Trophoblast cell (in vitro differentiated cells and primary cell): ENCODE measurements at regions not wholly inside any gene's neighbourhood (a gene's known extent, or its start where the extent isn't known, plus 50 kb on each side); places are given as distances from the start of the nearest gene placed in this dataset.

Experiments used
- DNase-seq, 2 donors: peaks; one replicate each; pipeline ENCODE4 v3.0.0-alpha.2; 2016
- H2AFZ ChIP-seq: 2 replicates; pipeline ENCODE4 v1.6.1; 2013; ENCODE audit warnings: low read length, moderate library complexity, mild to moderate bottlenecking; ENCODE audit not compliant: insufficient read depth, poor library complexity
- H2AK5ac ChIP-seq: 2 replicates; pipeline ENCODE4 v1.6.1; 2013; ENCODE audit warnings: mild to moderate bottlenecking, low read length
- H2BK120ac ChIP-seq: 2 replicates; pipeline ENCODE4 v1.6.1; 2013; ENCODE audit warnings: low read length, mild to moderate bottlenecking, moderate library complexity; ENCODE audit not compliant: insufficient read depth, poor library complexity
- H2BK12ac ChIP-seq: 2 replicates; pipeline ENCODE4 v1.6.1; 2013; ENCODE audit warnings: mild to moderate bottlenecking, low read length, moderate library complexity
- H2BK5ac ChIP-seq: 2 replicates; pipeline ENCODE4 v1.6.1; 2013; ENCODE audit warnings: low read length, low read depth, moderate library complexity, mild to moderate bottlenecking; ENCODE audit not compliant: poor library complexity
- H3K14ac ChIP-seq: 2 replicates; pipeline ENCODE4 v1.6.1; 2013; ENCODE audit warnings: mild to moderate bottlenecking, low read length
- H3K18ac ChIP-seq: 2 replicates; pipeline ENCODE4 v1.6.1; 2013; ENCODE audit warnings: mild to moderate bottlenecking, low read length
- H3K23ac ChIP-seq: 2 replicates; pipeline ENCODE4 v1.6.1; 2013; ENCODE audit warnings: low read length
- H3K27ac ChIP-seq: 2 replicates; pipeline ENCODE4 v1.5.1; 2013; ENCODE audit warnings: low read depth, mild to moderate bottlenecking, inconsistent platforms, low read length, moderate library complexity
- H3K27me3 ChIP-seq: 2 replicates; pipeline ENCODE4 v1.6.1; 2013; ENCODE audit warnings: inconsistent platforms, mild to moderate bottlenecking, low read length, moderate library complexity; ENCODE audit not compliant: insufficient read depth
- H3K36me3 ChIP-seq, 2 experiments: 1 replicate in 1 of 2; 2 replicates in 1 of 2; pipeline ENCODE4 v1.6.1; 2013; ENCODE audit warnings: low read length in 2 of 2, mild to moderate bottlenecking in 2 of 2, moderate library complexity in 1 of 2; ENCODE audit not compliant: insufficient read depth in 2 of 2, control insufficient read depth in 1 of 2
- H3K4ac ChIP-seq: 2 replicates; pipeline ENCODE4 v1.6.1; 2013; ENCODE audit warnings: low read depth, mild to moderate bottlenecking, low read length, moderate library complexity
- H3K4me1 ChIP-seq, 2 experiments: 1 replicate in 1 of 2; 2 replicates in 1 of 2; pipeline ENCODE4 v1.6.1; 2013; ENCODE audit warnings: low read length in 2 of 2, mild to moderate bottlenecking in 2 of 2, moderate library complexity in 1 of 2; ENCODE audit not compliant: insufficient read depth in 2 of 2, control insufficient read depth in 1 of 2
- H3K4me2 ChIP-seq: 2 replicates; pipeline ENCODE4 v1.6.1; 2013; ENCODE audit warnings: inconsistent platforms, mild to moderate bottlenecking, low read length, moderate library complexity
- H3K4me3 ChIP-seq: 2 replicates; pipeline ENCODE4 v1.5.1; 2013; ENCODE audit warnings: mild to moderate bottlenecking, low read depth, low read length, inconsistent platforms
- H3K79me1 ChIP-seq: one replicate; pipeline ENCODE4 v1.6.1; 2013; ENCODE audit warnings: low read length
- H3K79me2 ChIP-seq: 2 replicates; pipeline ENCODE4 v1.6.1; 2013; ENCODE audit warnings: low read length, mild to moderate bottlenecking; ENCODE audit not compliant: control insufficient read depth, insufficient read depth, poor library complexity
- H3K9ac ChIP-seq: 2 replicates; pipeline ENCODE4 v1.6.1; 2013; ENCODE audit warnings: mild to moderate bottlenecking, low read length
- H3K9me3 ChIP-seq: 2 replicates; pipeline ENCODE4 v1.6.1; 2013; ENCODE audit warnings: low read depth, mild to moderate bottlenecking, control low read depth, inconsistent platforms, low read length; ENCODE audit not compliant: insufficient read depth
- H4K12ac ChIP-seq: 2 replicates; pipeline ENCODE4 v1.6.1; 2013; ENCODE audit warnings: low read depth, mild to moderate bottlenecking, low read length, moderate library complexity
- H4K8ac ChIP-seq: 2 replicates; pipeline ENCODE4 v1.6.1; 2013; ENCODE audit warnings: low read depth, mild to moderate bottlenecking, low read length, moderate library complexity
- H4K91ac ChIP-seq: one replicate; pipeline ENCODE4 v1.6.1; 2013; ENCODE audit warnings: low read depth, mild to moderate bottlenecking, low read length, moderate library complexity
- WGBS: extraction: QIAGEN DNeasy Blood & Tissue Kit; methylation state at CpG from one replicate; pipeline ENCODE4 v1.1.7; 2013; ENCODE audit warnings: missing lambda C conversion rate; ENCODE audit not compliant: insufficient read length, insufficient coverage; ENCODE audit errors: extremely low coverage; 5-methylcytosine and 5-hydroxymethylcytosine counted together

GRCh38 chr2:122531290-122532071, 776.0 kb downstream of the TSN start:
- no peak overlapping the region for H4K8ac ChIP-seq
- DNase-seq = no peak
- H2AK5ac ChIP-seq = no peak overlapping the region
- H4K12ac ChIP-seq = no peak overlapping the region
- H3K79me2 ChIP-seq = no peaks in the 10 kb centered on the region
- H3K79me1 ChIP-seq = no peaks in the 10 kb centered on the region
- H3K23ac ChIP-seq = no peak overlapping the region
- H2BK12ac ChIP-seq = no peak overlapping the region
- H3K27me3 ChIP-seq = no peaks in the 10 kb centered on the region
- no peak overlapping the region for H2BK120ac ChIP-seq
- whole genome bisulfite sequencing = no CpG with 5 or more reads among the region's 15 CpGs
- H3K4me2 ChIP-seq = no peak overlapping the region
- no peaks in the 10 kb centered on the region for H3K36me3 ChIP-seq
- H2AFZ ChIP-seq = no peak overlapping the region
- no peak overlapping the region for H4K91ac ChIP-seq
- no peaks in the 10 kb centered on the region for H3K9me3 ChIP-seq
- no peak overlapping the region for H3K14ac ChIP-seq
- H3K9ac ChIP-seq = no peak overlapping the region
- H3K18ac ChIP-seq = no peak overlapping the region
- H3K4ac ChIP-seq = no peak overlapping the region
- no peak overlapping the region for H3K27ac ChIP-seq
- H3K4me3 ChIP-seq = no peak overlapping the region
- H3K4me1 ChIP-seq = peaks cover 0 to 2% of the 10 kb centered on the region in 2 experiments
- no peak overlapping the region for H2BK5ac ChIP-seq

- H3K4me1 ChIP-seq = peaks cover 0 to 2% of the 10 kb centered on the region in 2 experiments
- no peak overlapping the region for H3K4me3 ChIP-seq
- no peak overlapping the region for H2BK5ac ChIP-seq
- H3K79me2 ChIP-seq = no peaks in the 10 kb centered on the region
- H3K79me1 ChIP-seq = no peaks in the 10 kb centered on the region
- H2BK120ac ChIP-seq = no peak overlapping the region
- H3K36me3 ChIP-seq = no peaks in the 10 kb centered on the region
- H3K4me2 ChIP-seq = no peak overlapping the region
- H4K8ac ChIP-seq = no peak overlapping the region
- H3K27ac ChIP-seq = no peak overlapping the region
- no peak overlapping the region for H4K12ac ChIP-seq
- H2AFZ ChIP-seq = no peak overlapping the region
- H2BK12ac ChIP-seq = no peak overlapping the region
- H2AK5ac ChIP-seq = no peak overlapping the region
- no peak overlapping the region for H3K23ac ChIP-seq
- H3K4ac ChIP-seq = no peak overlapping the region
- no peak overlapping the region for H3K14ac ChIP-seq
- DNase-seq = no peak
- no peak overlapping the region for H3K18ac ChIP-seq
- H4K91ac ChIP-seq = no peak overlapping the region
- H3K9ac ChIP-seq = no peak overlapping the region
- H3K27me3 ChIP-seq = no peaks in the 10 kb centered on the region
- no peaks in the 10 kb centered on the region for H3K9me3 ChIP-seq
Observed at GRCh38 chr2:122532072-122532344, 776.6 kb downstream of the TSN start.

- Histone ChIP-seq H3K9me3 (no peaks in the 10 kb centered on the region), H4K12ac (no peak overlapping the region), H2AFZ (no peak overlapping the region), H3K4me3 (no peak overlapping the region), H3K36me3 (no peaks in the 10 kb centered on the region), H3K18ac (no peak overlapping the region), H3K4ac (no peak overlapping the region), H2BK120ac (no peak overlapping the region), H3K27ac (no peak overlapping the region), H3K4me2 (no peak overlapping the region), H2BK5ac (no peak overlapping the region), H3K27me3 (no peaks in the 10 kb centered on the region), H3K14ac (no peak overlapping the region), H4K91ac (no peak overlapping the region), H4K8ac (no peak overlapping the region), H3K23ac (no peak overlapping the region), H3K4me1 (peaks cover 0 to 2% of the 10 kb centered on the region in 2 experiments), H3K79me2 (no peaks in the 10 kb centered on the region), H3K9ac (no peak overlapping the region), H2BK12ac (no peak overlapping the region), H2AK5ac (no peak overlapping the region), H3K79me1 (no peaks in the 10 kb centered on the region)
- DNase-seq = no peak
- no CpG with 5 or more reads among the region's 5 CpGs for WGBS
Observed at GRCh38 chr2:122532481-122532880, 777.0 kb downstream of the TSN start.

GRCh38 chr2:122535960-122536505, 780.6 kb downstream of the TSN start:
- Histone ChIP-seq H2AK5ac (no peak overlapping the region), H2BK120ac (no peak overlapping the region), H3K14ac (no peak overlapping the region), H3K4me3 (no peak overlapping the region), H3K79me1 (no peaks in the 10 kb centered on the region), H3K36me3 (no peaks in the 10 kb centered on the region), H2BK12ac (no peak overlapping the region), H3K4me2 (no peak overlapping the region), H3K4me1 (peaks cover 0 to 2% of the 10 kb centered on the region in 2 experiments), H3K9me3 (no peaks in the 10 kb centered on the region), H4K91ac (no peak overlapping the region), H3K27me3 (no peaks in the 10 kb centered on the region), H4K12ac (no peak overlapping the region), H3K18ac (no peak overlapping the region), H3K27ac (no peak overlapping the region), H3K4ac (no peak overlapping the region), H2AFZ (no peak overlapping the region), H4K8ac (no peak overlapping the region), H3K79me2 (no peaks in the 10 kb centered on the region), H3K9ac (no peak overlapping the region), H3K23ac (no peak overlapping the region), H2BK5ac (no peak overlapping the region)
- no peak for DNase-seq
- no CpG with 5 or more reads among the region's 5 CpGs for WGBS
